RPMI7951 (cell line): ENCODE measurements at regions not wholly inside any gene's neighbourhood (a gene's known extent, or its start where the extent isn't known, plus 50 kb on each side); places are given as distances from the start of the nearest gene placed in this dataset.

Experiments
- DNase-seq: peaks from one replicate; pipeline ENCODE4 v3.0.0-alpha.2; 2012; ENCODE audit warnings: low read depth

DNA sequence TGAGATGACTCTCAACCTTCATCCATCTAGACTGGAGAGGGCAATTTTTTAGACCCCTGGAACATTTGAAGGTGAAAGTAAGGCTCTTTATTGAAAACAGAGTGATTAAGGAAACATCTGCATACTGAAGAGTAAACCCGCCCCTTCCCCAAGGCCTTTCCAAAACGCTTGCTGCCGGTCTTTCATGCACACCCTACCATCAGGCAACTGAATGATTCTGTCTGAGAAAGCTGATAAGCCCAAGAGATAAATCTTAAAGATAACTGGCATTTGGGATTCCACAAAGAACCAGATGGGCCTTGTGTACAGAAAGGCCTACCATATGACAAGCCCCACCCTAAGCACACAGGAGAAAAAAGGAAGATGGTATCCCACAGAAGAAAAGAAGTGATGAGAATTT, 54.4 kb upstream of the PIK3R1 start:
- no peak for DNase-seq

DNA sequence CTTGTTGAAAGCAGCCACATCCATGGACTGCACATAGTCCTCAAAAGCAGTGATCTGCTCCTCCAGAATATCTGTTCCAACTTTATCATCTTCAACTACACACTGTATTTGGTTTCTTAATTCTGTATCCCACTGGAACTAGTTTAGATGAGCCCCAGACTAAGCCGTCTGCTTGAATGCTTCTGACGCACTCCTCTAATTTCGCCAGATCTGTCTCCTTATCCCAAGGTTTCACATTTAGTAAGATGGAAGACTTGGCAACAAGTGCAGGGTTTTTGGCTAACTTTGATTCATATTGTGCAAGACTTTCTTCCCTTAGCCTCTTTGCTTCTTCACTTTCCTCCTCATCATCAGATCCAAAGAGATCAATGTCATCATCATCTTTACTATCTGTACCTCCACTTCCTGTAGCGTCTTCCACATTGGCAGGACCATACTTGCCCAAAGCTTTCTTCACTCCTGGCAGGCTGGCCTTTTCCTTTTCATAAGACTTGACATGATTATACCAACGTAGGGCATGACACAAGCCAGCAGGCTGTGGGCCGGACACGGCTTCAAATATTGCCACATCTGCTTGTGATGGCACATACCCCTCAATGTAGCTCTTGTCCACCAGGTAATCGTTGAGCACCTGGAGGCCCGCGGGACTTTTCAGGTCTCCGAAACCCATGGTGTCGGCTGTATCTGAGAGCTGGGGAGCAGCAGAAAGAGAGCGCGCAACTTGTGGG, 56.2 kb upstream of the PIK3R1 start:
- DNase-seq: no peak

DNA sequence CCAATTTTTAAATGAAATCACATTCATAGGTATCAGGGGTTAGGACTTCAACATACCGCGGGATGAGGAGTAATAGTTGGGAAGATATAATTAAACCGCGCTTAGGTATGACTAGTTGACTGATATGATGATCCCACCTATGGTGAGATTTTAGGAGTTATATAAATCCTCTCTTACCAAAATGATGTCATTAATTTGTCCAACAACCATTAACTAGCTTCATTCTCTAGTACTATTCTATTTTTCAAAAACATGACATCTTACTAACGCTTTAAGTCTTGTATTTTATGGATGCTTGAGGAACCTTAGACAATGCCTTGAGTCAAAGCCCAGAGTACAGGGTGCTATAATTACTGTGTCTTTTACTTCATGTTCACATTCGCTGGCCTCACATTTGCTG, 59.6 kb upstream of the PIK3R1 start:
- DNase-seq: no peak

DNA sequence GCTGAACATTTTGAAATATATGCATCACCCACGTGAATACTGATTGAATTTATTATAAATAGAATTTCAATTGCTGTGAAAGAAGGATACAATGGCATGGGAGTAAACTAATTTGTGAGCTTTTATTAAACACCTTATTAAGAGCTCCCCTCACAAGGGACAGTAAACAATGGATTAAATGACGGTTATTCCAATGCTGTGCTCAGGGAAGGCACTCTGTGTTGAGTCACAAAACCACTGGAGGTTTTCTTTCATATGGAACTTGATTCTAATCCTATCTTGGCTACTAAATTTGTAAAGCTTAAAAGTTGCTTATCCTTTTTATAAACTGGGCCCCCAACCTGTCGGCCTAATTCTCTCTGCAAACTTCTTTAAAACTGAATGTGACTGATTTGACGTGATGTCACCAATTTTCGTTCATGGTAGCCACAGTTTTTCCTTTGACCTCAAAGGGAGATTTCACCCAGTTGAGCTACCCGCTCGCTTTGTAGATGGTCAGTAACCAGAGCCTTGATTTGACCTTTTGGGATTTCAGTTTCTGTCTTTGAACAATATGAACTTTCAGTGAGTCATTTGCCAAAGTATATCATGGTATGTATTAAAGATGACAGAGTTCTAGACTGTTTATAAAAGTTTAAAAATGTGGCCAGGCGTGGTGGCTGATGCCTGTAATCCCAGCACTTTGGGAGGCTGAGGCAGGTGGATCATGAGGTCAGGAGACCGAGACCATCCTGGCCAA, 61.3 kb upstream of the PIK3R1 start:
- DNase-seq: no peak

DNA sequence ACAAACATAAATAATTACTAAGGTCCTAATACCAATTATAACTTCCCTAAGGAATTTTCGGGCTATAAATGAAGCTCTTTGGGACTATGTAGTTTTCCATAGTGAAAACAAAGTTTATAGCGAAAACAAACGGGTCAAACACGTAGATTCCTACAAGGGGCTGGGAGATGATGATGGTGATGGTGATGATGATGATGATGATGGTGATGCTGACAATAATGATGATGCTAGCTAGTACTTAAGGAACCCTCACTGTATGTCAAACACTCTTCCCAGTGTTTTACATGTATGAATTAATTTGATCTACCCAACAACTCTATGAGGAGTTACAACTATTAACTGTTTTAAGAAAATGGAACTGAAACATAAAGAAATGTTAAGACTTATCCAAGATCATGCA, 63.7 kb upstream of the PIK3R1 start:
- DNase-seq: no peak

DNA sequence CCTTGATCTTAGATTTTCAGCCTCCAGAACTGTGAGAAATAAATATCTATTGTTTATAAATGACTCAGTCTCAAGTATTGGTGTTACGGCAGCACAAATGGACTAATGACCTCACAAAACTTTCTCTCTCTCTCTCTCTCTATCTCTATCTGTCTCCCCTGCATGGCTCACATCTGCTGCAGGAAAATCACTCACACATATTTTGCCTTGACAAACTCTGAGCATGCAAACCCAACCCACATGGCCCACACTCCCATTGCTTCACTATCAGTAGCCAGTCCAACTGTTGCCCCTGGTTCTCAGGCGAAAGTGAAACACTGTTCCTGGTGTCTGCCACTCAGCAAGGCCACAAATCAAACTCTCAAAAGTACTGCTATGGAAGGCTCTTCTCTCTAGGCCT, 66.4 kb upstream of the PIK3R1 start:
- DNase-seq: peak; percentile 43

DNA sequence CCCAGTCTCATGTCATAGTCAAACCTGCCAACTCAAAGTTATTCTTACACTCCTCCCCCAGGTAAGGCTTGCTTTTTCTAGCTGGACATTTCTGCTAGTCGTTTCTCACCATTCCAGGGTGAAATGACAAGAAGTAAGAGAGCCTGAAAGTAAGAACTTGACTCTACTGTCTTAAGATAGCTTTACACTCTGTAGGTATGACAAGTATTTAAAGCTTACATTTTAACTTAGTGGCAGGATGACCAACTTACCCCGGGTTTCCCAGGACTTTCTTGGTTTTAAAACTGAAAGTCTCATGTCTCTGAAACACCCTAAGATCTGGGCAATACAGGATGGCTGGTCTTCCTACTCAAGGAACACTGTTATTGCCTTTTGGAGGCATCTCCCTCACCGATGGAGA, 67.5 kb upstream of the PIK3R1 start:
- DNase-seq: no peak

DNA sequence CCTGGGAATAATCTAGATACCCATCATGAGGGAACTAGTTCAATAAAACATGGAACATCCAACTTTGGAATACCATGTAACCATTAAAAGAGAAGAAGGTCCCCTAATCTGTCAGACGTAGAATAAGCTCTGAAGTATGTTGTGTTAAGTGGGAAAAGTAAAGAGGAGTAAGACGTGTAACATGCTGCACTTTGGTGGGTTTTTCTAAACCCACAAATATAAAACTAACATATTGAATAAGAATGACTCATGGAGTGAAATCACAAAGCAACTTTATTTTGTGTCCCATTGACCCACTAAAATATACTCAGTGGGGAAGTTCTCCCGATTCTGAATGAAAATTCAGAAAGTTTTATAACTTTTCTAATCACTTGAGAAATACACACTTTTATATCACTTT, 67.9 kb upstream of the PIK3R1 start:
- DNase-seq: no peak

DNA sequence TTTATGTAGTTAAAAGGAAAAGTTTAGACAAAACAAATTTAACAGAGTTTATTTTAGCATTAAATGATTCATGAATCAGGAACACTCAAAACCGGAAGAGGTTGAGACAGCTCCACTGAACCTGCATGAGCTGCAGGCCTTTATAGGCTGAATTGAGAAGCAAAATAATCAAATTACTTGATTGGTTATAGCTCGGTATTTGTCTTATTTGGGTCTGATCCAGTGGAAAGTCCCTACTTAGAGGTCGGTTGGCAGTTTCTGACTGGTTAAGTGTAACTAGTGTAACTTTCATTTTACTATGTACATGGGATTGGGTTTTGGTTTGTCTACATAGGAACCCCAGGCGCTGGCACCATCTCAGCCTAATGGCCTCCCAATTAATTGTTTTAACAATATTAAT, 74.1 kb upstream of the PIK3R1 start:
- peak; percentile 54 for DNase-seq

DNA sequence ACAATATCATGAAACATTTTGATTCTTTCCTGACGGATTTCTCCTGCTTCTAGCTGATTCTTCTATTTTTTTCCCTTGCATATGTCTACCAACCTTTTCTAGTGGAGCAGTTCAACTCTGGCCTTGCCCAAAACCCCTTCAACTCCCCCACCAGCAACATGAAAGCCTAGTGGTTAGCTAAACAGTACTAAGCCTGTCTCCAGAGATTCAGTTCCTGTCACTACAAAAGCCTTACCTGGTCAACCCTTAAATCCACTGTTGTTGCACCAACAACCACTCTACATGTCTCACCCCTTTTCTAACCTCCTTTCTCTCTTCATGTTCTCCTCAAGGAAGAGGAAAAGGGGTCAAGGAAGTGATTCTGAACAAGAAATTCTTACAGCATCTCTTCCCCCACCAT, 74.8 kb upstream of the PIK3R1 start:
- no peak for DNase-seq

DNA sequence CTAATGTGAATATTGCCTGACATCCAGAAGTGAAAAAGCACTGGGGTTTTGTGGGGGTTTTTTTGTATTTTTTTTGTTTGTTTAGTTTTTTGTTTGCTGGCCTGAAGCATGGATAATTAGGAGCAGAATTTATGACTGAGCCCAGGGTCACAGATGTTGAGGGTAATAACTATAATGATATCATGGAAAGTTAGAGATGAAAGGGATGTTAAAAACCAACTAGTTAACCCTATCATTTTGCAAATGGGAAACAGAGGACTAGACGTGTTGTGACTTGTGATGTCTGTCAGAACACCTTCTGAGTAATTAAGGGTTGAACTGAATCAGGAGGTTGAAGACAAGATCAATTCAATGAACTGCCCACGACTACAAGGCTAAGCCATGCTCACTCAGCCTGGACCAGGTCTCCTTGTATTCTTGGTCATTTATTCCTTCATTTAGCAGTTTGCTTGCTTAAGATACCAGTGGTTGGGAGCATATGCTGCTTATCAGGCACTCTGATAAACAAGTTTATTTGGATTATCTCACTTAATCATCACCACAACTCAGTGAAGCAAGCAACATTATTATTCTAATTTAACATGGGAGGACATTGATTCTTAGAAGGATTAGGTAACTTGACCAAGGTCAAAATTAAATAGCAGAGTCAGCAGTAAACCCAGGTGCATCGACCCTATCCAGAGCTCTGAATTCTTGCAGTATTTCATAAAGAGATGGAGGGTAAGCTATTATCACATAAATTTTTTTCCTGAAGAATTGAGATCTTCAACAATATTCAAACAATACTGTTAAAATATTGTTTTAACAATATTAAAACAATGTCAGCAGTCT, 75.7 kb upstream of the PIK3R1 start:
- DNase-seq: no peak

DNA sequence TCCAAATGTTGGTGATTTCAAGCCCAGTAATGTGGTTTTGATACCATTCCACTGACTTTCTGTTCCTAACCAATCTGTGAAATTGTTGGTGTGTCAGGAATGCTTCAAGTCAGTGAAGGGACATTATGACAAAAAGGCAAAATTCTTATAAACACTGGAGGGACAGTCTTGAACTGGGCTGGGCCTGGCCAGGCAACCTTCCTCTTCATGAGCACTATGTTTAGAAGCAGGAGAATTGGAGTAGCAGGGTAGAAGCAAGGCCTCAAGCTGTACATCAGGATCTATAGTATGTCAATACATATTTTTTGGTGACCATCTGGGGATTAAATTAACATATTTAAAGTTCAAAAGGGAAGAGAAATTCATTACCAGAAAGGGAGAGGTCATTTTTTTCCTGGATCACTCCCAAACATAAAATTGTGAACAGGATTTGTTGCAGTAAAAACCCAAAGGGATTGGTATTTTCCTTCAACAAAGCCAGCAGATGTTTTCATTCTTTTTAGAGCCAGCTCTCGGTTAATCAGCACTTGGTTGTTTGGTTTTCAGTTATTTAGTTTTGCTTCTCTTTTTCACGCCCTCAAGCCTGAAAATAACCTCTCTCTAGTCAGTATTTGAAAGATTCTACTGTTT, 77.9 kb upstream of the PIK3R1 start:
- DNase-seq: peak; percentile 72

DNA sequence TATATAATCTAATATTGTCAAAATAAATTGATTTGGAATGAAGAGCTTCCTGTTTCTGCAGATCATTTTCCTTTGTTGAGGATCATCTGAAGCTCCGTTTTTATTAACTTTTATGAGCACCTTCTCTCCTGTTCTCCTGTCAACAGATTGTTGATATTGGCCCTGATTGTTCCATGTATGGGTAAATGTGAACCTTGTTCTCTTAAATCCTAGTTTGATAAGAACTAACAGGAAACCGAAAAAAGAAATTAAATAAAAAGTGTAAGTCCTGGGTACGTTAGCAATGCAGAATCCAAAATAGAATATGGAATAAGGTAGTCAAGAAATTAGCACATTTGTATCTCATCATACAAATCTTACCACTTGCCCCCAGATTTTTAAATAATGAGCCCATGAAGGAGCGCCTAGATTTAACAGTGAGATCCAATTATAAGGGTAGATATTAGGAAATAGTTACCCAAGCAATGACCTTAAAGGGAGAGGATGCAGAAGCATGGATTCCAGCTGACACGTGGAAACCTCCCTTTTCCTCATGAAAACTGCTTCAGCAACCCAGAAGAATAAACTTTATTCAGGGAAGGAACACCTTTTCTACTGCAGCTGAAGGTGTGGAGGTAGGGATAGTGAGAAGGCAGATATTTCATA, 80.8 kb upstream of the PIK3R1 start:
- no peak for DNase-seq

DNA sequence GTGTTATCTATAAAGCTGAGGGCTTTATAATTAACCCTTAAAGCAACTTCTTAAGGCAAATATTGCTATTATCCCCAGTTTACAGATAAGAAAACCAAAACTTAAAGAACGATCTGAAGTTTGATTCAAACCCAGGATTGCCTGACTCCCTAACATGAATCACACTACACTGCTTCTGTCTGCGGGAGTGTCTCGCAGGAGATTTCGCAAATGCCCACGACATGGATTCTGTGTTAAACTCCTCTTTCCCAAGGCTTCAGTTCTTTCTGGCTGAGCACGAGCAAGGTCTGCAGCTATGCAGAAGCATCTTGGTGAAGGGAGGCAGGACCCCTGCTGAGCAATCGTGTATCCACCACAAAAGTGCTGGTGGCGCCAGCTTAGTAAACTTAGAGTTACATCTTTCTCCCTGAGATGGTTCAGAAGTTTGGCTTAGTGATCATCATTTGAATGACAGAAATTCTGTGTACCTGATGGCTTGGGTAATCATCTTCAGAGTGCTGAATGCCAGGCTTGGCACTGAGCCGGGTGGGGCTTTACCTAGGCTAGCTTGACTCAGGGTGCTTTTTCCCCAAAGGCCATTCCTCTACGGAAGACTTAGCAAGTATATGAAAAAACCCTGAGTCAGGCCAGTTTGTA, 81.4 kb upstream of the PIK3R1 start:
- no peak for DNase-seq

DNA sequence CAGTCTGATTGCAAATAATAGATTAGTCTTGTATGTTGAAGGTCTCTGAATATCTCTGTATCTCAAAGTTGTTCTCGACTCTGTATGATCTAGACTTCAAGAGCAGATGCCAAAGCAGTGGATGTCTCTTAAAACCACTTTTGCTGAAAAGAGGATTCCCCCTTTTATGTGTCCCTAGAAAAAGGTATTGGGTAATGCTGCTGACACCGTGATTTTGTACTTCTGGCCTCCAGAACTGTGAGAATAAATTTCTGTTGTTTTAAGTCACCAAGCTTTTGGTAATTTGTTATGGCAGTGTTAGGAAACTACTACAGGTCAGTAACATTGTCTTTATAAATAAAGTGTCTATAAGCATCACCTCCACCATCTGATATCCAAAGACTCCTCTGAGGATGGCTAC, 85.3 kb upstream of the PIK3R1 start:
- DNase-seq: no peak

DNA sequence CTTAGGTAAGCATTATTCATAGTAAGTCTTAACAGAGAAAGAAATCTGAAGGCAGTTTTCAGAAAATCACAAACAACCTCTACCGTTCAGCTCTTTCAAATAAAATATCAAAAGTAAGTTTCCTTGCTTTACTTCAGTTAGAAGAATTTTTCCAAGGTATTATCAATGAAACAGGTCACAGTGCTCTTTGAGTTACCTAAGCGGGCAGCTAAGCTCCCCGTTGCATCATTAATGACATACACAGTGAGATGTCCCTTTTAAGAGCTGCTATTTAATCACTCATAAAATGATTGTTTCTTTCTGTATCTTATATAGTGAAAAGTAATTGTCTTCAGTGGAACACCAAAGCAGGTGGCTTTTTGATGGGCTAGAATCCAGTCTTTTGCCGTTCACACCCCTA, 86.2 kb upstream of the PIK3R1 start:
- no peak for DNase-seq

DNA sequence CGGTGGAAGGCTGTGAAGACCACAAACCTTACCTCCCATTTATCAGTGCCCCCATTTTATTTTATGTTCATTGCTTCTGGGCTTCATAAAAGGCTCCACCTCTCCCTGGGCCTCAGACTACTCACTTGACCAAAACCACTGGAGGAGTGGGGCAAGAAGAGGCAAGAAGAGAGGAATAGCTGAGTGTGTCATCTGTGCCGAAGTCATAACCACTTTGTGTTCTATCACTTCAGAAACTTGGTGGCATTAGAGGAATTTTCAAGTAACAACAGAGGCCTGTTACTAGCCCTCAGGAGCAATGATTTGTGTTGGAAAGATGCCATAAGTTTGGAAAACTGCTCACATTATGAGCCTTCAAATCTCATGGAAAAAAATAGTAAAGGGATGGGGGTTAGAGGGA, 88.7 kb upstream of the PIK3R1 start:
- peak; percentile 9 for DNase-seq

DNA sequence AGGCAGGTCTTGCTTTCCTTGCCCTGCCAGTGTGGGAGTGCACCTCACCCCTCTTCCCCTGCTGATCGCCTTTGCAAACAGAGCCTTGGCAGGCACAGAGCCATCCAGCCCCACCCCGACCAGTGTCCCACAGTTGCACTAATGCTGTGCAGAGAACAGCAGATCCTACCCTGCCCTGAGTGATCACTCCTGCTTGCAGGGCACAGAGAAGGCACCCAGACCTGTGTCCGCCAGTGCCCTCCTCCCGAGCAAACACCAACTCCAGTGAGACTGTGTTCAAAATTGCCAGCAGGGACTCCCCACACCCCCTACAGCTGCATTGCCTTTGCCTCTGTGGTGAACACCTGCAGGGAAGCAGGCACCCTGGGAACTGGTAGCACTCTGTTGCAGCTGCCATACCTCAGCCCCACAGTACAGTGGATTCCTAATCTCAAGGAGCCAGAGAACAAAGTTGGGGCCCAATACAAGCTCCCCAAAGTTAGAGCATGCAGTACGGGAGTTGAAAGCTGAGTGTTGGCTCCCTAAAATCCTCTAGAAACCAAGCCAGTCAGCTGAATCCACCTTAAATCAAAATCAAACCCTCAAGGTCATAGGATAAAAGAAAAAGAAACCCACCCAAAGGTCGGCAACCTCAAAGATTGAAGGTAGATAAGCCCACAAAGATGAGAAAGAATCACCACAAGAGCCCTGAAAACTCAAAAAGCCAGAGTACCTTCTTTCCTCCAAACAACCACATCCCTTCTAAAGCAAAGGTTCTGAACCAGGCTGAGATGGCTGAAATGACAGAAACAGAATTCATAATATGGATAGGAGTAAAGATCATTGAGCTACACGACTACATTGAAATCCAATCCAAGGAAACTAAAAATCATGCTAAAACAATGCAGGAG, 92.9 kb upstream of the PIK3R1 start:
- DNase-seq: no peak

DNA sequence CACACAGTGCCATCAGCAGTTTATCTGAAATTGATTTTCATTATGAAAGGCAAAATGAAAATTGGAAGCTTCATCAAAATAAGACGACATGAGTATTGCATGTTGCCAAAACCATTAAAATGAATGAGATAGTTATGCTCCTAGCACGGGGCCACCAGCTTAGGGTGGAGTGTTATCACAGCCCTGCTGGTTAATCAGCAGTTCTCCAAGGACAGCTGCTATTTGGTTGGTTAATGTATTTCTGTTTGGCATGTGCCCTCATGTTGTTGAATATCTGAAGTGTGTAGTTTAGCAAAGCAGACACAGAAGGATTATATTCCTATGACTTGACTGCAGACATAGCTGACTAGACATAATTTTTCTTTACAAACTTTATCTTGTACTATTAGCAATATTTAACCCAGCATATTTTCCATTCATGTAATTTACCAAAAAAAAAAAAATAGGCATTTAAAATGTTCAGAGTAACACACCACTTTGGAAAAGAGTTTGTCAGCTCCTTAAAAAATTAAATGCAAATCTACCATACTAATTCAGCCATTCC, 98.6 kb upstream of the PIK3R1 start:
- DNase-seq: no peak

DNA sequence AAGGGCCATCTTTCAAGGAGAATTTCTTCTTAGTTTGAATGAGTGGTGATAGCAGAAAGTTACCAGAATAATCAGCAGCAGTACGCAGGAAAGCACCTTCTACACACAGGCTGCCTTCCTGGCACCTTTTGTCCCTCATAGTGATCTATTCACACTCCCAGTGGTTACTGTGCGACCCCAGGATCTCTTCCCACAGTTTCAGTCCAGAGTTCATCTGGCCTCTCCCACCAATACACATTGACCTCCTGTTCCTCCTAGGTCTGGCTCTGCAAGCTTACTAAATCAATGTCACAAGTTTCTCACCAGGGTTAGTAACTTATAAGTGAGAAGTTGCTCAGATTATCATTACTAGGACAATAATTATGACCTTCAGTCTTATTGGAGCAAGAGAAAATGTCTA, 99.1 kb upstream of the PIK3R1 start:
- DNase-seq: no peak
